Endothelial cell (in vitro differentiated cells): ENCODE measurements at regions not wholly inside any gene's neighbourhood (a gene's known extent, or its start where the extent isn't known, plus 50 kb on each side); places are given as distances from the start of the nearest gene placed in this dataset.
A peak's percentile ranks its signal among the peaks of the same experiment; 100 is the strongest.

Experiments
- DNase-seq: peaks from one replicate; pipeline ENCODE4 v3.0.0; 2021; ENCODE audit warnings: low spot score
- H3K27ac Mint-ChIP-seq: one replicate; pipeline ENCODE4 v1.8.0; 2021; ENCODE audit warnings: mixed read lengths, inconsistent platforms; ENCODE audit not compliant: unreplicated experiment
- H3K27me3 Mint-ChIP-seq: one replicate; pipeline ENCODE4 v1.8.0; 2021; ENCODE audit warnings: mild to moderate bottlenecking, moderate library complexity, mixed read lengths, inconsistent platforms; ENCODE audit not compliant: unreplicated experiment
- H3K36me3 Mint-ChIP-seq: one replicate; pipeline ENCODE4 v1.8.0; 2021; ENCODE audit warnings: mild to moderate bottlenecking, low read depth, mixed read lengths, inconsistent platforms; ENCODE audit not compliant: unreplicated experiment
- H3K4me1 Mint-ChIP-seq: one replicate; pipeline ENCODE4 v1.8.0; 2021; ENCODE audit warnings: mild to moderate bottlenecking, mixed read lengths, inconsistent platforms; ENCODE audit not compliant: unreplicated experiment
- H3K4me3 Mint-ChIP-seq: one replicate; pipeline ENCODE4 v1.8.0; 2021; ENCODE audit warnings: mild to moderate bottlenecking, mixed read lengths, inconsistent platforms; ENCODE audit not compliant: unreplicated experiment
- H3K9me3 Mint-ChIP-seq: one replicate; pipeline ENCODE4 v1.8.0; 2021; ENCODE audit warnings: mixed read lengths, inconsistent platforms; ENCODE audit not compliant: unreplicated experiment
- TF ChIP-seq, protein P1 (sequence below): fragments of 200-600 bp; sonication (generic); IDR thresholded peaks from one replicate; pipeline ENCODE4 v1.5.0; 2021; ENCODE audit warnings: antibody characterized with exemption; ENCODE audit not compliant: unreplicated experiment

DNA sequence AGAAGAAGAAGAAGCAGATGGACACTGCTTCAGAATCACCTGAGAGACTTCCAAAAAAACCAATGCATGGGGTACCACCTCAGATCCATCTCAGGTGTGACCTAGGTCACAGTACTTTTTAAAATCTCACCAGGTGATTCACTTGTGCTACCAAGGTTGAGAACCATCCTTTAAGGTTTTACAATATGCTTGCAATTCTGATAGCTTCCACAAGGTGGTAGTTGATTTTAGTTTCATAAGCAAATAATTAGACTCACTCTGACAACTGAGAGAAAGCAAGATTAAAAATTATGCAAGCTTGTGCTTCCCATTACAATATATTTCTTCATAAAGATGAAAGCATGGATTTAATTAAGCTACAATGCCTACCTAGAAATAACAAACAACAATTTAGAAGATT, 355.1 kb downstream of the EN1 start:
- H3K27ac Mint-ChIP-seq = no peak overlapping the region

DNA sequence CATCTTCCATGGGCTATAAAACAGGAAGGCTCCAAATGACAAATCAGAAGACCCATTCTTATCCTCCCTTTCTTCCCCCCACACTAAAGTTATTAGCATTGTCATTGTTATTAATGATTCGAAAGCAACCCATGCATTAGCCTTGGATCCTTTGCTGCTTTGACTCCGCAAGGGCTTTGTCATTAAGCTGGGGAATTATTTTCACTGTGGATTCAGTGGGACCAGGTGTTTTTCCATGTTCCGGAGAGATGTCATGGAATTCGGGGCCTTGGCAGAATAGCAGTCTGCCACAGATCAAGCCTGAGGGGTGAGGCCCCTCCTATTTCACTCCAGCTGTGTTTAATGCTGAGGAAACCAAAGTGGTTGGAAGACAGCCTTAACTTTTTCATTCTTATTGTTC, 357.1 kb downstream of the EN1 start:
- Mint-ChIP-seq H3K36me3 (no peaks in the 10 kb centered on the region), H3K27ac (no peak overlapping the region), H3K4me1 (no peaks in the 10 kb centered on the region), H3K27me3 (peaks cover 2% of the 10 kb centered on the region), H3K9me3 (no peaks in the 10 kb centered on the region), H3K4me3 (no peak overlapping the region)
- no peak for DNase-seq
- TF ChIP-seq, protein P1, sequence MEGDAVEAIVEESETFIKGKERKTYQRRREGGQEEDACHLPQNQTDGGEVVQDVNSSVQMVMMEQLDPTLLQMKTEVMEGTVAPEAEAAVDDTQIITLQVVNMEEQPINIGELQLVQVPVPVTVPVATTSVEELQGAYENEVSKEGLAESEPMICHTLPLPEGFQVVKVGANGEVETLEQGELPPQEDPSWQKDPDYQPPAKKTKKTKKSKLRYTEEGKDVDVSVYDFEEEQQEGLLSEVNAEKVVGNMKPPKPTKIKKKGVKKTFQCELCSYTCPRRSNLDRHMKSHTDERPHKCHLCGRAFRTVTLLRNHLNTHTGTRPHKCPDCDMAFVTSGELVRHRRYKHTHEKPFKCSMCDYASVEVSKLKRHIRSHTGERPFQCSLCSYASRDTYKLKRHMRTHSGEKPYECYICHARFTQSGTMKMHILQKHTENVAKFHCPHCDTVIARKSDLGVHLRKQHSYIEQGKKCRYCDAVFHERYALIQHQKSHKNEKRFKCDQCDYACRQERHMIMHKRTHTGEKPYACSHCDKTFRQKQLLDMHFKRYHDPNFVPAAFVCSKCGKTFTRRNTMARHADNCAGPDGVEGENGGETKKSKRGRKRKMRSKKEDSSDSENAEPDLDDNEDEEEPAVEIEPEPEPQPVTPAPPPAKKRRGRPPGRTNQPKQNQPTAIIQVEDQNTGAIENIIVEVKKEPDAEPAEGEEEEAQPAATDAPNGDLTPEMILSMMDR = no peak

More for the DNA sequence above, 355.1 kb downstream of the EN1 start:
- Mint-ChIP-seq H3K4me3 (no peak overlapping the region), H3K36me3 (no peaks in the 10 kb centered on the region), H3K27me3 (peaks cover 2% of the 10 kb centered on the region), H3K4me1 (no peaks in the 10 kb centered on the region), H3K9me3 (no peaks in the 10 kb centered on the region)
- DNase-seq = no peak
- TF ChIP-seq, protein P1 = peak; percentile 67

DNA sequence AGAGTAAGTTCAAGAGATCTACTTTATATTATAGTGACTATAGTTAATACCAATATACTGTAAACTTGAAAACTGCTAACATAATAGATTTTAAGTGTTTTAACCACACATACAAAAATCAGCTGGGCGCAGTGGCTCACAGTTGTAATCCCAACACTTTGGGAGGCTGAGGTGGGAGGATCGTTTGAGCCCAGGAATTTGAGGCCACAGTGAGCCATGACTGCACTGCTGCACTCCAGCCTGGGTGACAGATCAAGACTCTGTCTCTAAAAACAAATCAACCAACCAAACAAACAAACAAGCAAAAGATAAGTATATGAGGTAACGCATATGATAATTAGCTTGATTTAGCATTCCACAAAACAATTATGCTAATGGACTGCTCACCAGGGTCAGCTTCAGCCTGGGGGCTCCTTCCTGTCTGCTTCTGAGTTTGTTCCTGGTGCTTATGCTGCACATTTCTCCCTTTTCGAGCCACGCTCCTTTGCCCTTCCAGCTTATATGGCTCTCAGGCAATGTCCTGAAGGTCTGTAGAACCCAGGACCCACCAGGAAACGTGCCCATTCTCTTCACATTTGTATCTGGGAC, 357.6 kb downstream of the EN1 start:
- Mint-ChIP-seq H3K27ac (no peak overlapping the region), H3K27me3 (peaks cover 2% of the 10 kb centered on the region), H3K36me3 (no peaks in the 10 kb centered on the region), H3K4me1 (no peaks in the 10 kb centered on the region), H3K4me3 (no peak overlapping the region), H3K9me3 (no peaks in the 10 kb centered on the region)
- DNase-seq = no peak
- TF ChIP-seq, protein P1 = no peak

DNA sequence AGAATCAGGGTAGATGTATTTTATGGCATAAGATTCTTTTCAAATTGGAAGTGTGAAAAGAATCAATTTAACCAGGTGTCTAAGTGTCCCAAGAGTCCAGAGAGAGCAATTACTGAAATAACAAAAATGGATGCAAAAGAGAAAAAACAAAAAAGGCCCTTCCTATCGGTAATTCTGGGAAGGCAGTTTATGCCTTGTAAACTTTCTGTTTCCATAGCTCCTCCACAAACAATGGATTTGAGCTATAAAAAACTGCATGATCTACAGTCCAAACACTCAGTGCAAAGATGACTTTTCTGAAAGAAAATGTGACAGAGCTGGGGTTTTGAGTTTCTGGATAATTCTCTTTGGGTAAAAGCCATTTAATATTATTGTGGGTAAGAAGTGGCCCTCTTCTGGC, 366.1 kb downstream of the EN1 start:
- Mint-ChIP-seq H3K9me3 (no peaks in the 10 kb centered on the region), H3K36me3 (no peaks in the 10 kb centered on the region), H3K4me3 (no peak overlapping the region), H3K27me3 (no peaks in the 10 kb centered on the region), H3K4me1 (no peaks in the 10 kb centered on the region), H3K27ac (no peak overlapping the region)
- DNase-seq = no peak
- TF ChIP-seq, protein P1 = no peak

DNA sequence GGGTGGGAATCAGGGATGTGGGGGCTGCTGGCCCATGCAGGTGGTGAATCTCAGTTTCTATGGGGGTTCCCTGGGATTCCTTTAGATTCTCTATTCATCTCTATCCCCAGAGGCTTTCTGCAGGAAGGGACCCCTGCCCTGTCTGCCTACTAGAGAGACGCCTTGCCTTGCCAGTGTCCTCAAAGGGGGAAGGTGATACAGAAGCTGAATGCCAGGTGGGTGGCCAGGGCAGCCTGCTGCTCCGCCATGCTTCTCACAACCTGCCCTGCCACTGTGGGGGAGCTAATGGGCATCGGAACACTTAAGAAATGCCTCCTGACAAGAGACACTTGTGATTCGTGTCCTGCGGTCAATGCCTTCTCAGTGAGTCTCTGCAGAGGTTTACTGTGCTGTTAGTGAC, 368.4 kb downstream of the EN1 start:
- TF ChIP-seq, protein P1 = no peak
- no peaks in the 10 kb centered on the region for H3K27me3 Mint-ChIP-seq

More for the DNA sequence above, 368.4 kb downstream of the EN1 start:
- Mint-ChIP-seq H3K36me3 (no peaks in the 10 kb centered on the region), H3K4me3 (no peak overlapping the region), H3K27ac (no peak overlapping the region), H3K4me1 (peaks cover 2% of the 10 kb centered on the region), H3K9me3 (no peaks in the 10 kb centered on the region)
- no peak for DNase-seq
